Mammary epithelial cell (primary cell): ENCODE measurements at regions not wholly inside any gene's neighbourhood (a gene's known extent, or its start where the extent isn't known, plus 50 kb on each side); places are given as distances from the start of the nearest gene placed in this dataset.

ENCODE experiments used
- EZH2 ChIP-seq: IDR thresholded peaks from 2 replicates; pipeline ENCODE4 v1.6.1; 2012; ENCODE audit warnings: low read length, inconsistent platforms, borderline replicate concordance
- TF ChIP-seq, protein P1 (sequence below), 2 donors: IDR thresholded peaks in 1 of 2; conservative IDR thresholded peaks in 1 of 2; 2 replicates each; pipeline ENCODE4 v1.5.1; 2011 to 2012; ENCODE audit warnings: inconsistent platforms in 2 of 2, low read length in 2 of 2, mild to moderate bottlenecking in 2 of 2, control low read depth in 1 of 2, low read depth in 1 of 2; ENCODE audit not compliant: insufficient read depth in 1 of 2; ENCODE audit errors: extremely low read depth in 1 of 2

DNA sequence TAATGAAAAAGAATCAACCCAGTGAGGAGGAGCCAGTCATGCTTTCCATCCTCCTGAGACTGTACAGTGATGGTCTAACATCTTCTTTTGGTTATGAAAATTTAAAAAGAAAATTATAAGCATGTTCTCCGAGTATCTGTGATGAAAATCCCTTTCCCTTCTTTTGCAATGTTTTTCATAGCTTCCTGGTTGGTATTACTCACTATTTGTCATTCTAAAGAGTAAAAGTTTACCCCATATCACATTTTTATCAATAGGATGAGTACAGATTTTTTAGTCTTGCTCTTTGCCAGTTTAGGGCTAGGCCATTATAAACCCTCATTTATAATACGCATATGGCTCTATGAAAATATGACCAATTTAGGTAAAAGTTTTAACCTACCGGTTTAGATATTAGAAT lies 564.1 kb downstream of the SUCLG1 start:
- TF ChIP-seq, protein P1, sequence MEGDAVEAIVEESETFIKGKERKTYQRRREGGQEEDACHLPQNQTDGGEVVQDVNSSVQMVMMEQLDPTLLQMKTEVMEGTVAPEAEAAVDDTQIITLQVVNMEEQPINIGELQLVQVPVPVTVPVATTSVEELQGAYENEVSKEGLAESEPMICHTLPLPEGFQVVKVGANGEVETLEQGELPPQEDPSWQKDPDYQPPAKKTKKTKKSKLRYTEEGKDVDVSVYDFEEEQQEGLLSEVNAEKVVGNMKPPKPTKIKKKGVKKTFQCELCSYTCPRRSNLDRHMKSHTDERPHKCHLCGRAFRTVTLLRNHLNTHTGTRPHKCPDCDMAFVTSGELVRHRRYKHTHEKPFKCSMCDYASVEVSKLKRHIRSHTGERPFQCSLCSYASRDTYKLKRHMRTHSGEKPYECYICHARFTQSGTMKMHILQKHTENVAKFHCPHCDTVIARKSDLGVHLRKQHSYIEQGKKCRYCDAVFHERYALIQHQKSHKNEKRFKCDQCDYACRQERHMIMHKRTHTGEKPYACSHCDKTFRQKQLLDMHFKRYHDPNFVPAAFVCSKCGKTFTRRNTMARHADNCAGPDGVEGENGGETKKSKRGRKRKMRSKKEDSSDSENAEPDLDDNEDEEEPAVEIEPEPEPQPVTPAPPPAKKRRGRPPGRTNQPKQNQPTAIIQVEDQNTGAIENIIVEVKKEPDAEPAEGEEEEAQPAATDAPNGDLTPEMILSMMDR (conservative IDR thresholded peaks at IDR 0.05 in 1 of 2, IDR thresholded peaks at IDR 0.05 in 1 of 2; ENCODE audit: extremely low read depth in 1 of 2, insufficient read depth in 1 of 2, low read depth in 1 of 2, low read length in 2 of 2), result no peak
- TF ChIP-seq EZH2, result no peak
